ENCODE measurements at regions not wholly inside any gene's neighbourhood (a gene's known extent, or its start where the extent isn't known, plus 50 kb on each side); places are given as distances from the start of the nearest gene placed in this dataset.
A peak's percentile ranks its signal among the peaks of the same experiment; 100 is the strongest.

- ATAC-seq: no peak
These were observed 374.3 kb upstream of the HSF2 start for GRCh38 chr6:122025104-122025503.

DNA sequence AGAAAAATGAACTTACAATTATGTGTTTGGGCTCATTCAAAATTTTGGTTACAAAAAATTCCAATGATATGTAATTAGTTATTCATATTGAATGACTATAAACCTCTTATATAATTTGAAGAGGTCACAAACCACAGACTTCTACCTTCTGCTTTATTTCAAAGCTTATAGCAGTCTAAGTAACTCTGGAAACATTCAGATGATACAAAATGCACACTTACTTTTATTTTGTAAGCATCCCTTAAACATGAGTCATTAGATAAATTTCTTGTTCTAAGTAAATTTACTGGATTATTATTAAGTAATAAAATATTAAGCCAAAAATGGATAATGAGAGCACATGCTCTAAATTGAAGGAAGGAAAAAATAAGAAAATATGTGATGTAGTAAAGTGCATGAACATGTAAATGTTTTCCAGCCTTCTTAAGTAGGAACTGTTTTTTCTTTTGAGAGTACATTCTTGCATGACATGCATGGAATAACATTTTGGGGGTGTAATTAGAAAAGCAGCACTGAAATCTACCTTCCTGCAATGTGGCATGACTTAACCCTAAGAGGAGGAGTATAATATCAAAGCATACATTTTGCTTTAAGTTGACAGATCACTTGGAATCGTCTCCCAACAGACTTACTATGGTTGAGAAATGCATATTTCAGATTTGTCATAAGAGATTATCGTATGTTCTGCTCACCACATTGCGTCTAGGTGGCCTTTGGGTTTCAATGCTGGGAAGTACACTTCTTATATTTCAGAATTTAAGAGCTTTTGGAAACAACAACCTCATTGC is 372.7 kb upstream of the HSF2 start:
- no peak for ATAC-seq

DNA sequence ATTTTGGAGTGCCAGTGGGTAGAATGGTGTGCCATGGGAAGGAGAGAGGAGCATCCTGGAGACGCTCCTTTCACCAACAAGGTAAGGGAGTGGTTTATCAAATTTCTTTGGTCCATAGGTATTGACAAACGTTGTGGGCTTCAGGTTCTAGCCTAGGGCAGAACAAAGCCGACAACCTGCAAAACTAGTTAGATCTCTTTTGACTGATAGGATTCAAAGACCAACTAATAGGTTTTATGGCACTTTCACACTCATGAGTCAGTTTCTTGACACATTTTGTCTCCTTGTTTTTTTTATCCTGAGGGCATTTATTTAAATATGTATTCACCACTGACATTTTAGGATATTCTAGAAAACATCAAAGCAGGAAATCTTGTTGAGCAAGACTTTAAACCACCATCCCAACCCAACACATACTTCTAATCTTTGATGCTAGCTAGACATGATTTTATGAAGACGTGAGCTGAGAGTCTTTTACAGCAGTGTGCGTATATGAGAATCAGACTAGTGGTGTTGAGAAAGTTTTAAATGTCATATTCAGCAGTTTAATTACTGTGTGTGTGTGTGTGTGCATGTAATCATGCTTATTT is 370.4 kb upstream of the HSF2 start:
- peak; percentile 33 for ATAC-seq

- ATAC-seq: peak; percentile 87
These were observed 365.8 kb upstream of the HSF2 start for GRCh38 chr6:122033564-122034181.

- ATAC-seq: no peak
These were observed 364.3 kb upstream of the HSF2 start for GRCh38 chr6:122035173-122035572.

GRCh38 chr6:122040261-122040660 is 359.2 kb upstream of the HSF2 start:
- no peak for ATAC-seq

DNA sequence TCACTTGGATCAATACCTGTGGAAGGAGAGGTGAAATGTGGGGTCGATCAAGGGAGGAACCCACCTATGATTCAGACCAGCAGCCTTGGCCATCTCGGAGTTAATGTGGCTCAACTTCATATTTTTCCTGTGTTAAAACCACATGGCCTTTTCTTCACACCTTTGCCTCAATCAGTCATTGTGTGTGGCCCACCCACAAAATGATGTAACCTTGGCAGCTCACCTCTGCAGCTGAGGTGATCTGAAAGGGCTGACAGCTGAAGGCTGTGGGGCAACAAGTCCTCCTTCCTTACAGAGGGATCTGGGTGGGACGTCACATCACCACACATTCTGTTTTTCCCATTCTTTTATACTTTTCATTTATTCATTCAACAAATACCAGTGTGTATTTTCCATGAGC is 357.1 kb upstream of the HSF2 start:
- ATAC-seq: no peak

GRCh38 chr6:122042960-122043735 is 356.3 kb upstream of the HSF2 start:
- no peak for ATAC-seq

- ATAC-seq: no peak
These were observed 350.9 kb upstream of the HSF2 start for GRCh38 chr6:122048570-122048969.

DNA sequence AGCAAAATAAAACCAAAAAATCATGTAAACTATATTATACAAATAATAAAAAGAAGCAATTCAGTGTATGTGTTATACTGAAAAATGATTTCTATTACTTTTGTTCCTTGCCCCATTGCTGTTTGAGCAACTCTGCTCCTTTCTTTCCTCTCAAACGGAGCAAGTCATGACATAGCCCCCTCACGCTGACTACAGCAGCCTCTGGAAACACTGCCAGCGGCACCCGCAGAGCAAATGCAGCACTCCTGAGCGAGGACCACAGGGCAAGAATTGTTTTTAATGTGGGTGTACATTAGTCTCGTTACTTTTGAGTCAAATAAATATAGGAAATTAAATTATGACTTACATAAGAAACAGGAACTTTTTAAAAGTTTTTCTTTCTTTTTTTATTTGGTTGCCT is 350.1 kb upstream of the HSF2 start:
- no peak for ATAC-seq

DNA sequence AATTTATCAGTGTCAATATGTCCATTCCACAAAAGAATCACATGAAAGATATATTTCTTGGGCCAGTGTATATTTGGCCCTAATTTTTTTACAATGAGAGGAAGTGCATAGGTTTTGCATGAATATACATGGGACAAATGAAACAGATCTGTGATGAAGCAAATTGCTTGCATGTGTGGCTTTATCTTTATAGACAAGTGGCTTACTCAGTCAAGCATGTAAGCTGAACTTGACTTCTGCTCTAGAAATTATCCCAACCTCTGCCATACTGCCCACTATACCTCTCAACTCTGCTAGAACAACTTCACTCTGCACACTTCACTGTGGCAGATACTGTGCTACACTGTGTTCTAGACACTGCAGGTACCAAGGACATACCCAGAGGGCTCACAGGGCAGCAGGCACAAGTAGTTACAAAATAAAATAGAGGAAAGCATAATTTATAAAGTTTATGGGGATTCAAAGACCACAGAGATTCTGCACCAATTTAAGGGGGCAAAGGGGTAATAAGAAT is 349.2 kb upstream of the HSF2 start:
- no peak for ATAC-seq

DNA sequence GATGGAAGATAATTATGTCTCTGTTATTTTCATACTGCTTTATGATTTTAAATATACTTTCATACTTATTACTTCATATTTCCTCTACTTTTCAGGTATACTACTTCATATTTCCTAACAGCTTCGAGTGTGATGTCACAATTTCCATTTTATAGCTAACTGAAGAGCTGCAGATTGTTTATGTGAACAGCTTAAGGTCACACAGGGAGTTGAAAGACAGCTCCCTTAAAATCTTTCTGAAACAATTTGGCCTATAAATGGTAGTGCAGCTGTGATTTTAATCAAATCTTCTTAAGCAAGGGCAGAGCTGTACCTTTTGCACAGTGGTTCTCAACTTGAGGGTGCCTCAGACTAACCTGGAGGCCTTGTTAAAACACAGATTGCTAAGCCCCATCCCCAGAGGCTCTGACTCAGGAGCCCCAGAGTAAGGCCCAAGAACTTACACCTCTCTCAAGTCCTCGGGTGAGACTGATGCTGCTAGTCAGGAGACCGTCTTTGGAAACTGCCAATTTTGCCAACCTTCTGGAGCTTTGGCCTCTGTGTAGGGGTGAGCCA is 347.0 kb upstream of the HSF2 start:
- no peak for ATAC-seq

DNA sequence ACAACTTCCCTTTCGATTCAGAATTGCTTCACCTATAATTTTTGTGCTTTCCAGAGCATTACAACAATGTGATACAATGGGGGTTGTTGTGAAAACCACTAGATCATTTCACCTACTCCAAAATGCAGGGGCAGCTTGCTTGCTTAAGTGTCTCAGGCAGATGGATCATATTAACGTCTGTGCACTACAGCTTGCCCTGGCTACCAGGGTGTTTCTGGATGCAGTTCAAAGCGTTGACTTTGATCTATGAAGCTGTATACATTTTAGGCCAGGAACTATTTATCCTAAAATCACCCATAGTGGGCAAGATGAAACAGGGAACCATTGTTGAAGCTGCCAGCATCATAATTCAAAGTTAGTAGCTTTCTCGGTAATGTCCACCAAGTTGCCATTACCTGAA is 339.5 kb upstream of the HSF2 start:
- ATAC-seq: no peak

DNA sequence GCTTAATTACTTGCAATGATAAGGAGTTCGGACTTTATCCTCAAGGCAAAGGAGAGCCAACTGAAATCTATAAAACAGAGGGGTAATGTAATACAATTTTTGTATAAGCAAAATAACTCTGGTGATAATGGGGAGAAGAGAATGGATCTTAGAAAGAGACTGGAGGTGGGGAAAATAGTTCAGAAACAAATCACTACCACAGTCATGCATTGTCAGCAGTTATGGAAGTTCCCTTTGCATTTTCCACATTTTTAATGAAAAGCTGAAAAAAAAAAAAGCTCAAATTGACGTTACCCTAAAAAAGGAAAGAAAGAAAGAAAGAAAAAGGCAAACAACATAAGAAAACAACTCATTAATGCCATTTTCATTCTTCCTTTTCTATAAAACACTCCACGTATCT is 337.6 kb upstream of the HSF2 start:
- ATAC-seq: no peak

GRCh38 chr6:122063076-122063475 is 336.4 kb upstream of the HSF2 start:
- ATAC-seq: no peak

GRCh38 chr6:122063761-122064160 is 335.7 kb upstream of the HSF2 start:
- no peak for ATAC-seq

DNA sequence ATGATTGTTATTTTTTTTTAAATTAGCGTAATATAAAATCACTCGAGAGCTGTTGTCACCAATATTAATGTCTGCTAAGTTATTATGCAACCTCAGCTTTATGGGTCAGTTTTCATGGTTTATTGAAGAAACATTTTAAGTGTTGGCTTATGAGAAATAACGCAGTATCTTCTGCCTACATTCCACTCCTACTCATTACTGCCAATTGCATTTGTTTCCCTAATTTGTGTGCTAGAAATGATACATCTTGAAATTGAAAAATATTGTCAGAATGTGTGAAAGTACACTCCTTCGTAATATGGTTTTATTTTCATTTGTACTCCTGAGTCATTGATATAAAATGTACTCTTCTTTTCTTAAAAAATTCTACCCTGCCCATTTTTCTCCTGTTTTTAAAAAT is 333.3 kb upstream of the HSF2 start:
- ATAC-seq: no peak

DNA sequence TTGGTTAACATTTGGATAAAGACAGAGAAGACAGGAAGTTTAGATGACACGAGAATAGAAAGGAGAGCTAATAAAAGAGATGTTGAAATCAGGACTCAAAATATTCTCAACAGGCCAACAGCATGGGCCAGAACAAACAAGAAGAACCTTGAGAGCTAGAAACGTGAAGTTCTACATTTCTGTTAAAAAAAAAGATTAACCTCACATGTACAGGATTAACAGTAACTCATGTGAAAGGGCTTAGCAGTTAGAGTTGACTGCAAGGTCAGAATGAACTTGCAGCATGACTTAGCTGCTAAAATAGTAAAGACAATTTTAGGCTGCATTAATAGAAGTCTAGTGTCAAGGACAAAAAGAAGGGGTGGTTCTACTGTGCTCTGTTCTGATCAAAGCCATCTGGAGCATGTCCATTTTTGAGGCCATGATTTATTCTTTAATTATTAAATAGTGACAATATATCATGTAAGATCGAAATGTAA is 331.1 kb upstream of the HSF2 start:
- ATAC-seq: peak; percentile 41

DNA sequence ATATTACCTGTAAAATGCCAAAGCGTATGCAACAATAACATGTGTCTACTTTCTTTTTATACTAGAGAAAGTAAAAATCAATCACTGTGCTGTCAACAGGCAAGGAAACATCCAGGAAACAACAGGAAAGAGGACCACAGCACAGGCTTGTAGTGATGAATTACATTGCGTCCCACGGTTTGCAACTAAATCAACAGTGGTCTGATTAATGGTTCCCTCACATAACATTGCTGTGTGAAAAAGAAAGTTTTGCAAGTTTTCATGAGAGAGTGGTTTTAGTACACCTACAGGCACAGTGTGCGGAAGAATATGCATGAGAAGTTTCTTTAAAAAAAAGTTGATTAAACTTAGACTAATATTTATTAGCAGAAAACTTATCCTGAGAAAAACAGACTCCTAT is 329.5 kb upstream of the HSF2 start:
- ATAC-seq: no peak

GRCh38 chr6:122072014-122072647 is 327.3 kb upstream of the HSF2 start:
- no peak for ATAC-seq

DNA sequence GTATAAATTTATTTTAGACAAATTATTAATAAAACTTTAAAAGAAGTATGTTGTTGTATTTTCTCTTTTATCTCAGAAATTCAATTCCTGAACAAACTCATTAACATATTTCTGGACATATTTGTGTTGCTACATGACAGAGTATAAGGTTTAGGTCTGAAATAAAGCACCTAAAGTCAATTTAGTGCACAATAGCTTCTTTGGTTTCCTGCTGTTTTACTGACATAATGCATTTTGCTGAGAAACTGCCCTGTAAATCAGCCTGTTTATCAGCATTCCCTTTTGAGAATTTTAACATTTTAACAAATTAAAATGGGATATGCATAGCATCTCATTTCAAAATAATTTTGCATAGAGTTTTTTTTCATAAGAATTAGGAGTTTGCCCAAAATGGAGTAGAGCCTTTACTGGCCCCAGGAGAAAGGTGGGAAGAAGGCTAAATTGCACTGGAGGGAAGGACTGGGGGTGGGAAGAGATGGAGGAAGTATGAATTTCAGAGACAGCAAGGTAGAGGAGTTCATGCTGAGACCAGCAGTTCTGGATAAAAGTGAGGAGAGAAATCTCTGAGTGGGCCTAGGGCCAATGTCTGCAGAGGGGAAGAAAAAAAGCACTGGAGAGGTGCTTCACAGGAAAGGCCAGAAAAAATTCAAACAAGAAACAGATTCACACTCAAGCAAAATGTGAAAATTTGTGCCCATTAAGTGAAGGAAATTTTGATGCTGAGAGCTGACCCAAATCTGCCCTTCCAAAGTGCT is 324.2 kb upstream of the HSF2 start:
- ATAC-seq: no peak
